Chondrocyte (in vitro differentiated cells): ENCODE measurements at regions not wholly inside any gene's neighbourhood (a gene's known extent, or its start where the extent isn't known, plus 50 kb on each side); places are given as distances from the start of the nearest gene placed in this dataset.

Source experiments
- DNase-seq: peaks from one replicate; pipeline ENCODE4 v3.0.0; 2021; ENCODE audit warnings: mixed read lengths, low spot score
- H3K27ac Mint-ChIP-seq: one replicate; pipeline ENCODE4 v1.8.0; 2021; ENCODE audit warnings: mild to moderate bottlenecking, moderate library complexity, mixed read lengths; ENCODE audit not compliant: unreplicated experiment
- H3K27me3 Mint-ChIP-seq: 2 replicates; pipeline ENCODE4 v1.8.0; 2021; ENCODE audit warnings: low read depth, mixed read lengths
- H3K36me3 Mint-ChIP-seq: 2 replicates; pipeline ENCODE4 v1.8.0; 2021; ENCODE audit warnings: low read depth, mixed read lengths
- H3K4me1 Mint-ChIP-seq: 2 replicates; pipeline ENCODE4 v1.8.0; 2021; ENCODE audit warnings: low read depth, mild to moderate bottlenecking, mixed read lengths
- H3K4me3 Mint-ChIP-seq: one replicate; pipeline ENCODE4 v1.8.0; 2021; ENCODE audit warnings: mild to moderate bottlenecking, moderate library complexity, mixed read lengths; ENCODE audit not compliant: unreplicated experiment
- H3K9me3 Mint-ChIP-seq: 2 replicates; pipeline ENCODE4 v1.8.0; 2021; ENCODE audit warnings: low read depth, mixed read lengths
- CTCF ChIP-seq: fragments of 200-600 bp; sonication (generic); IDR thresholded peaks from 2 replicates; pipeline ENCODE4 v1.5.0; 2021; ENCODE audit warnings: antibody characterized with exemption, mild to moderate bottlenecking, moderate library complexity

- H3K27me3 Mint-ChIP-seq, result peaks cover 23% of the 10 kb centered on the region
- no peaks in the 10 kb centered on the region for H3K36me3 Mint-ChIP-seq
- H3K9me3 Mint-ChIP-seq, result no peaks in the 10 kb centered on the region
- no peak for TF ChIP-seq CTCF
- H3K27ac Mint-ChIP-seq, result no peak overlapping the region
- no peaks in the 10 kb centered on the region for H3K4me1 Mint-ChIP-seq
- DNase-seq, result no peak
- H3K4me3 Mint-ChIP-seq, result no peak overlapping the region
Observed at GRCh38 chr18:7464245-7464966, 102.7 kb upstream of the PTPRM start.

GRCh38 chr18:7466190-7466589, 100.9 kb upstream of the PTPRM start:
- no peak overlapping the region for H3K27ac Mint-ChIP-seq
- DNase-seq, result no peak
- H3K4me1 Mint-ChIP-seq, result no peaks in the 10 kb centered on the region
- H3K27me3 Mint-ChIP-seq, result peaks cover 18% of the 10 kb centered on the region
- H3K4me3 Mint-ChIP-seq, result no peak overlapping the region
- TF ChIP-seq CTCF, result no peak
- no peaks in the 10 kb centered on the region for H3K9me3 Mint-ChIP-seq
- no peaks in the 10 kb centered on the region for H3K36me3 Mint-ChIP-seq

GRCh38 chr18:7467708-7468466, 99.2 kb upstream of the PTPRM start:
- Mint-ChIP-seq H3K36me3 (no peaks in the 10 kb centered on the region), H3K27ac (no peak overlapping the region), H3K4me1 (no peaks in the 10 kb centered on the region), H3K4me3 (no peak overlapping the region), H3K27me3 (peaks cover 15% of the 10 kb centered on the region), H3K9me3 (no peaks in the 10 kb centered on the region)
- TF ChIP-seq CTCF, result no peak
- no peak for DNase-seq

GRCh38 chr18:7470101-7470500, 97.0 kb upstream of the PTPRM start:
- no peaks in the 10 kb centered on the region for H3K9me3 Mint-ChIP-seq
- no peak overlapping the region for H3K27ac Mint-ChIP-seq
- peaks cover 25% of the 10 kb centered on the region for H3K27me3 Mint-ChIP-seq
- H3K4me3 Mint-ChIP-seq, result no peak overlapping the region
- TF ChIP-seq CTCF, result no peak
- no peaks in the 10 kb centered on the region for H3K36me3 Mint-ChIP-seq
- no peak for DNase-seq
- H3K4me1 Mint-ChIP-seq, result no peaks in the 10 kb centered on the region

- H3K27ac Mint-ChIP-seq, result no peak overlapping the region
- peaks cover 27% of the 10 kb centered on the region for H3K27me3 Mint-ChIP-seq
Observed at GRCh38 chr18:7470503-7470902, 96.6 kb upstream of the PTPRM start.

More at GRCh38 chr18:7470503-7470902, 96.6 kb upstream of the PTPRM start:
- no peak for DNase-seq
- H3K9me3 Mint-ChIP-seq, result no peaks in the 10 kb centered on the region
- TF ChIP-seq CTCF, result no peak
- H3K4me3 Mint-ChIP-seq, result no peak overlapping the region
- H3K36me3 Mint-ChIP-seq, result no peaks in the 10 kb centered on the region
- H3K4me1 Mint-ChIP-seq, result no peaks in the 10 kb centered on the region
